Muscle layer of colon (tissue), 2 donors: ENCODE measurements at regions not wholly inside any gene's neighbourhood (a gene's known extent, or its start where the extent isn't known, plus 50 kb on each side); places are given as distances from the start of the nearest gene placed in this dataset.
"Not testable (repeated sequence)": the region's sequence is repeated elsewhere in the genome, so short reads cannot be mapped to it uniquely, and the experiment has no call there.

Experiments used
- H3K27ac ChIP-seq: one replicate; pipeline ENCODE4 v1.7.0; 2013; ENCODE audit warnings: low read depth, mild to moderate bottlenecking, low read length, moderate library complexity
- H3K27me3 ChIP-seq, 2 donors: one replicate each; pipeline ENCODE4 v1.7.0; 2013; ENCODE audit warnings: low read length in 2 of 2, mild to moderate bottlenecking in 2 of 2; ENCODE audit not compliant: insufficient read depth in 2 of 2, control insufficient read depth in 1 of 2
- H3K36me3 ChIP-seq: one replicate; pipeline ENCODE4 v1.7.0; 2013; ENCODE audit warnings: mild to moderate bottlenecking, low read length; ENCODE audit not compliant: insufficient read depth
- H3K4me1 ChIP-seq: one replicate; pipeline ENCODE4 v1.7.0; 2013; ENCODE audit warnings: mild to moderate bottlenecking, low read length; ENCODE audit not compliant: insufficient read depth
- H3K4me3 ChIP-seq, 2 donors: one replicate each; pipeline ENCODE4 v1.7.0; 2013; ENCODE audit warnings: low read length in 2 of 2, low read depth in 1 of 2, mild to moderate bottlenecking in 1 of 2, moderate library complexity in 1 of 2
- H3K9ac ChIP-seq: one replicate; pipeline ENCODE4 v1.7.0; 2013; ENCODE audit warnings: low read length
- H3K9me3 ChIP-seq: one replicate; pipeline ENCODE4 v1.7.0; 2013; ENCODE audit warnings: mild to moderate bottlenecking, low read length
- donor health status: abdominal sarcoma.
- donor health status: Adenocarcinoma of cecum.

DNA sequence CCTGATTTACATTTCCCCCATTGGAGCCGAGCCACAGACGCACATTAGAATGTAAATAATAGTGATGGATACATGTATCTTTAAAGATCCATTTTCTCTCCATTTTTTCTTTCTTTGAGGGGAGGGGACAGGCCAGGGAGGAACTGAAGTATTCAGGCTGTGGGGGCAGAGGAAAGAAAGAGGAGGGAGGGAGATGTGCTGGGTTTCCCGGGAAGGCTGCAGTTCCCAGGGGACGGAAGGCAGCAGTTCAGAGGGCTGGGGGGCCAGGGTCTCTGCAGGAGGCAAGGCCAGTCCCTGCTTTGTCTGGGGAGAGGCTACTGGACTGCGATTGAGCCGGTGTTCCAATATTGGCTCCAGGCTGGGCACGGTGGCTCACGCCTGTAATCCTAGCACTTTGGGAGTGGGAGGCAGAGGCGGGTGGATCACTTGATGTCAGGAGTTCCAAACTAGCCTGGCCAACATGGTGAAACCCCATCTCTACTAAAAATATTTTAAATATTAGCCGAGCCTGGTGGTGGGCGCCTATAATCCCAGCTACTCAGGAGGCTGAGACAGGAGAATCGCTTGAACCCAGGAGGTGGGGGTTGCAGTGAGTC is 94.2 kb upstream of the LHX1 start:
- Histone ChIP-seq H3K27ac (no peak overlapping the region), H3K9ac (no peak overlapping the region), H3K4me3 (no peak overlapping the region), H3K9me3 (no peaks in the 10 kb centered on the region), H3K27me3 (peaks cover 6 to 16% of the 10 kb centered on the region in 2 donors), H3K4me1 (no peaks in the 10 kb centered on the region), H3K36me3 (no peaks in the 10 kb centered on the region)

DNA sequence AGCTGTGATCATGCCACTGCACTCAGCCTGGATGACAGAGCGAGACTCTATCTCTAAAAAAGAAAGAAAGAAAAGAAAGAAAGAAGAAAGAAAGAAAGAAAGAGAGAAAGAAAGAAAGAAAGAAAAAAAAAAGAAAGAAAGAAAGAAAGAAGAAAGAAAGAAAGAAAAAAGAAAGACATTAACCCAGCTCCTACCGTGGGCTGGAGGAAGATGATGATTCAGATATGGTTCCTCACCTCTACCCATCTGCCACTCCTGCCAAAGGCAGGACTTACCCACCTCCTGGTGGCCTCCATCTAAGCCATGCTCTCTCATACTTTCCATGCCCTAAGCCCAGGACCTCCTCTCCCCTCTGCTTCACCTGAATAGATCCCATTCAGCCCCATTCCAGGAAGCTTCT is 93.3 kb upstream of the LHX1 start:
- no peak overlapping the region for H3K4me3 ChIP-seq
- no peak overlapping the region for H3K9ac ChIP-seq
- H3K36me3 ChIP-seq, result no peaks in the 10 kb centered on the region
- no peaks in the 10 kb centered on the region for H3K9me3 ChIP-seq
- H3K27me3 ChIP-seq, result peaks cover 6 to 18% of the 10 kb centered on the region in 2 donors
- H3K4me1 ChIP-seq, result no peaks in the 10 kb centered on the region
- H3K27ac ChIP-seq, result no peak overlapping the region

DNA sequence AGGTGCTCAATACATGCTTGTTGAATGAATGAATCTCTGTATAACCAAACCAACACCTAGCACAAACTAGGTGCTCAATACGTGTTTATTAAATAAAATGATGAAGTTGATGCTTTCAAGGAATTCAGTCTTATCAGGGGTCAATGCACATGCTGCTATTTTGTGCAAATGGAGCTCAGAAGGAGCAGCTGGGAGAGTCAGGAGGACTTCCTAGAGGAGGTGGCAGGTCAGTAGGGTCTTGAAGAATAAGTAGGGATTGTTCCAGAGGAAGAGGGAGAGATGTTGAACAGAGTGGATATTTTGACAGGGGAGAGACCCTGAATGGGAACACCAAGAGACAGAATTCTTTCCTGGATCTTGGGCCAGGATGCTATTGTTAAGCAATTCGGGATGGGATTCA is 92.7 kb upstream of the LHX1 start:
- no peak overlapping the region for H3K9ac ChIP-seq
- H3K27me3 ChIP-seq, result peaks cover 6 to 18% of the 10 kb centered on the region in 2 donors
- H3K9me3 ChIP-seq, result no peaks in the 10 kb centered on the region
- H3K4me1 ChIP-seq, result no peaks in the 10 kb centered on the region
- H3K36me3 ChIP-seq, result no peaks in the 10 kb centered on the region
- H3K4me3 ChIP-seq, result no peak overlapping the region
- H3K27ac ChIP-seq, result no peak overlapping the region

DNA sequence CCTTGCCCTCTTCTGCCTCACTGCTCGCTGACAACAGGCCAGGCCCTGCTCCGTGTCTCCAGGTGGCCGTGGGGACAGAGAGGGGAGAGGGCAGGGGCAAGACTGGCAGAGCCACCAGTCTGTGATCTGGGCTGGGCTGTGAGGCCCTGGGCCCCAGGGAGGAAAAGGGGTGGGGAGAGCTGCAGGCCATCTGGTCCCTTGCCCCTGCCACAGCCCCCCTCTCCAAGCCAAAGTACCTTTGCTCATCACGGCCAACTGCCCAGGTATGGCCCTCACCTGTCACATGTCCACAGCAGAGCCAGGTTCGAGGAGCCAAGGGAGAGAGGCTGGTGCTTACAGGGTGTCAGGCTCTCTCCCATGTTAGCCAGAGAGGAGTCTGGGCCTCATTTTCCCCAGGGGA is 91.4 kb upstream of the LHX1 start:
- no peak overlapping the region for H3K4me3 ChIP-seq

DNA sequence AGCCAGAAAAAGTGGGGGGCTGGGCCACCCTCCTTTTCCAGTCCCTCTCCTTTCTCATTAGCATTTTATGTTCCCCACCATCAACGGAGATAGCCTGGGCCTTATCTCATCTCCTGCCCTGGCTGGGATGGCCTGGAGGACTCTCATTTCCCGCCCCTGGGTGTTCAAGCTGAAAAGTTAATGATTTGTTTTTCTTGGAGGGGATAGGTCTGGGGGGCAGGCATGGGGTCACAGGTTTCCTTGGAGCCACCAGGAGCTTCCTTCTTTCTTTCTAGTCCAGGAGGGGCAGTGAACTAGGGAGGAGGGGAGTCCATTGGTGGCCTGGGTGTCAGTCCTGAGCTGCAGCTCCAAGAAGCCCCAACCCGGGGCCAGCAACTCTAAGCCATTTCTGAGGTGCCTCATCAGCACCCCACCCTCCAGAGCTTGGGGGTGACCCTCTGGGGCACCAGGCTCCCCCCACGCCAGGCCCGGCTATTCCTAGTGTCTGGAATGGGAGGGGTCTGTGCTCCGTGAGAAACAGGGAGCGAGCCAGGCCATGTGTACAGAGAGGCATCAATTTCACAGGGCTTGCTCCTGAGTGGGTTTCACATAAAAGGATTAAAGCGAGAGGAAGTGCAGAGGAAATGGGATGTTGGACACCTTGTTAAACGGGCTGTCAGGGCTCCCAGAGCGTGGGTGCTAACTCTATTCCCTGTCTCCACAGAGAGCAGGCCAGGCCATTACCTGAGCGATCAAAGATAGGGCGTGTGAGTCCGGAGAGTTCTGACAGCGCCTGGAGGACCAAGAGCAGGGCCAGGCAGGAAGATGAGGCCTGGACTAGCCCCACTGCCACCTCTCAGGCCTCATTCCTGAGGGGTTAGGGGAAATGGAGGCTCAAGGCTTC is 90.6 kb upstream of the LHX1 start:
- no peak overlapping the region for H3K4me3 ChIP-seq
- H3K4me1 ChIP-seq, result no peaks in the 10 kb centered on the region
- peaks cover 6 to 14% of the 10 kb centered on the region in 2 donors for H3K27me3 ChIP-seq
- no peak overlapping the region for H3K9ac ChIP-seq
- no peaks in the 10 kb centered on the region for H3K9me3 ChIP-seq
- no peak overlapping the region for H3K27ac ChIP-seq
- no peaks in the 10 kb centered on the region for H3K36me3 ChIP-seq

More for the DNA sequence above, 91.4 kb upstream of the LHX1 start:
- peaks cover 6 to 17% of the 10 kb centered on the region in 2 donors for H3K27me3 ChIP-seq
- H3K27ac ChIP-seq, result no peak overlapping the region
- no peak overlapping the region for H3K9ac ChIP-seq
- H3K4me1 ChIP-seq, result no peaks in the 10 kb centered on the region
- H3K36me3 ChIP-seq, result no peaks in the 10 kb centered on the region
- no peaks in the 10 kb centered on the region for H3K9me3 ChIP-seq

DNA sequence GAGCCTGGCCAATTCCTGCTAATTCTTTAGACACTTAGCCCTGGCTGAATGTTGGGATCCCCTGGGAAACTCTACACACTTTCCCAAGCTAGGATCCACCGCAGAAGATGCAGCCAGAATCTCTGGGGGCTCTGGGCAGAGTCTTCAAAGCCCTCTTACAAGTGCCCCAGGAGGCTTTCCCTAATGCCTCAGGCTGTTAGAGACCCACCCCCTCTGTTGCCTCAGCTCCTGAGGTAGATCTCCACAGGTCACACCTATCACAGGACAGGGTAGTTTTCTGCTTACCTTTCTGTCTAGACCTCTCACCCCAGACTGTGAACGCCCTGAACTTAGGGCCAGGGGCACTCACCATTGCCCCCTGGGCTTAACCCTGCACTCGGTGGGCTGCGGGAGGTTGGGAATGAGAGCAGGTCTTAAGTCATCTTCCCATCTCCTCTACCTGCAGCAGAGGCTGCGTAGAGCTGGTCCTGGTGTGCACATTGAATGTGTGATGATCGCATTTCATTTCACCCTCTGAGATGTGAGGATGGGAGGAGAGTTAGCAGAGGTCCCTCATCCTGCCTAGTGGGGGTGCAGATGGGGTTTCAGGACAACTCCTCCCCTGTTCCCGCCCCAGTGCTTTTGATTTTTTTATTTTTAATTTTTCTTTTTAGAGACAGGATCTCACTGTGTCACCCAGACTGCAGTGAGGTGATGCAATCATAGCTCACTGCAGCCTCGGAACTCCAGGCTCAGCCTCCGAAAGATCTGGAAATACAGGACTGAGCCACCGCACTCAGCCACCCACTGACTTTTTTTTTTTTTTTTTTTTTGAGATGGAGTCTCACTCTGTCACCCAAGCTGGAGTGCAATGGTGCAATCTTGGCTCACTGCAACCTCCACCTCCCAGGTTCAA is 89.0 kb upstream of the LHX1 start:
- no peak overlapping the region for H3K27ac ChIP-seq

DNA sequence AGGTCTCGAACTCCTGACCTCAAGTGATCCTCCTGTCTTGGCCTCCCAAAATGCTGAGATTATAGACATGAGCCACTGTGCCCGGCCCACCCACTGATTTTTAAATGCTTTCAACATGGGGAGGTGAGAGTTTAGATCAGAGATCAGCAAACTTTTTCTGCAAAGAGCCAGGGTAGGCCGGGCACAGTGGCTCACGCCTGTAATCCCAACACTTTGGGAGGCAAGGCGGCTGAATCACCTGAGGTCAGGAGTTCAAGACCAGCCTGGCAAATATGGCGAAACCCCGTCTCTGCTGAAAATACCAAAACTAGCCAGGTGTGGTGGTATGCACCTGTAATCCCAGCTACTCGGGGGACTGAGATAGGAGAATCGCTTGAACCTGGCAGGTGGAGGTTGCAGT is 88.3 kb upstream of the LHX1 start:
- H3K4me1 ChIP-seq, H3K4me3 ChIP-seq: not testable (repeated sequence)
- H3K27me3 ChIP-seq, result peaks cover 6 to 14% of the 10 kb centered on the region in 2 donors

More for the DNA sequence above, 89.0 kb upstream of the LHX1 start:
- no peaks in the 10 kb centered on the region for H3K4me1 ChIP-seq
- H3K27me3 ChIP-seq, result peaks cover 6 to 14% of the 10 kb centered on the region in 2 donors
- no peaks in the 10 kb centered on the region for H3K36me3 ChIP-seq
- no peak overlapping the region for H3K9ac ChIP-seq
- no peak overlapping the region for H3K4me3 ChIP-seq
- H3K9me3 ChIP-seq, result no peaks in the 10 kb centered on the region

DNA sequence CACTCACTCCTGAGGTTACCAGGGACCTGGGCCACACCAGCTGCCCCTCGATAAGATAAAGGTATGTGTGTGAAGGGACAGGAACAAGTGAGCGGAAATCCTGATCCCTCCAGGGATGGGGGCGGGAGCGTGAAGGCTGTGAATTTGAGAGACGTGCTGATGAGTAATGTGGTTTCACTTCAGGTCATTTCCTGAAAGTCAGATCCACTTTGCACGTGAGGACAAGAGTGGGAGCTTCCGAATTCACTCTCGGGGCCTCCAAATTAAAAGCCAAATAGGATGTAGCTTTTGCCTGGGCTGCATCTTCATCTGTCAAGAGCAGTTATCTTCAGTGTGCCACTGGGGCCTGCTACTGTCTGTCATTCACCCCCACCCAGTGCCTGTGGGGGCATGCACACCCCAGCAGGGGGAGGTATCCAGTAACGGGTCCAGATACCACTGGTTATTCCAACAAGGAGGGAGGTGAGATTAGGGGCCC is 87.4 kb upstream of the LHX1 start:
- H3K4me1 ChIP-seq, result no peaks in the 10 kb centered on the region
- H3K27ac ChIP-seq, result no peak overlapping the region
- no peaks in the 10 kb centered on the region for H3K9me3 ChIP-seq
- no peak overlapping the region for H3K9ac ChIP-seq
- peaks cover 0 to 11% of the 10 kb centered on the region in 2 donors for H3K27me3 ChIP-seq
- H3K36me3 ChIP-seq, result no peaks in the 10 kb centered on the region
- H3K4me3 ChIP-seq, result no peak overlapping the region

More for the DNA sequence above, 88.3 kb upstream of the LHX1 start:
- H3K36me3 ChIP-seq, H3K9ac ChIP-seq, H3K9me3 ChIP-seq, H3K27ac ChIP-seq: not testable (repeated sequence)

DNA sequence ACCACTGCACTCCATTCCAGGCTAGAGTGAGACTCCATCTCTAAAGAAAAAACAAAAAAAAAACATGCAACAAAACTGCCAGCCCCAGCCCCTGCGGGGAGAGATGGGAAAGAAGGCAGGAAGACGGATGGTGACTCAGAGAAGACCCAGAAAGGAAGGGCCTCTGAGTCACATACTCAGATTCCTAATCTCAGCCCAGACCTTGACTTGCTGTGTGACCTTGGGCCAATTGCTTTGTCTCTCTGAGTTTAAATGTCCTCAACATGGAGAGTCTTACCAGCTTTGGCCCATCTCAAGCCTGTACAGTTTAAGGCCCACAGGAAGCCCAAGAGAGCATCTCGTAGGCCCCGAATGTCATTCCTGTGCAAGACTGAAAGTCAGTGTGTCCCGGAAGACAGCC is 86.5 kb upstream of the LHX1 start:
- Histone ChIP-seq H3K27ac (no peak overlapping the region), H3K9me3 (no peaks in the 10 kb centered on the region), H3K4me1 (no peaks in the 10 kb centered on the region), H3K27me3 (peaks cover 0 to 16% of the 10 kb centered on the region in 2 donors), H3K36me3 (no peaks in the 10 kb centered on the region), H3K9ac (no peak overlapping the region), H3K4me3 (no peak overlapping the region)

DNA sequence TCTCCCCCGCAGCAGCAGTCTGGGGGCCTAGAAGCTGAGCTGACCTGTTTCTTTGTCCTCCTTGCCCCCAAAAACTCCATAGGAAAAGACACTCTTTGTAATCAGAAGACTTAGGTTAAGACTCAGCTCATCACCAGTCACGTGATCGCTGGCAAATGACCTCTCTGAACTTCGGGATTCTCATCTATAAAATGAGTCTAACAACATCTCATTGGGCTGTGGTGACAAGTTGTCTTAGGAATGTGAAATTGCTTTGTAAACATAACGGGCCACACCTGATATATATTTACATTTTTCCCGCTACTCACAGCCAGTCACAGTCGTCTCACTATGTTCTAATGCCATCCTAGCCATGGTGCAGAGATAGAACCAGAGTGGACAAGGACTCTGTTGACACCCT is 86.0 kb upstream of the LHX1 start:
- Histone ChIP-seq H3K36me3 (no peaks in the 10 kb centered on the region), H3K9ac (no peak overlapping the region), H3K4me3 (no peak overlapping the region), H3K9me3 (no peaks in the 10 kb centered on the region), H3K27ac (no peak overlapping the region), H3K4me1 (no peaks in the 10 kb centered on the region), H3K27me3 (peaks cover 0 to 16% of the 10 kb centered on the region in 2 donors)

DNA sequence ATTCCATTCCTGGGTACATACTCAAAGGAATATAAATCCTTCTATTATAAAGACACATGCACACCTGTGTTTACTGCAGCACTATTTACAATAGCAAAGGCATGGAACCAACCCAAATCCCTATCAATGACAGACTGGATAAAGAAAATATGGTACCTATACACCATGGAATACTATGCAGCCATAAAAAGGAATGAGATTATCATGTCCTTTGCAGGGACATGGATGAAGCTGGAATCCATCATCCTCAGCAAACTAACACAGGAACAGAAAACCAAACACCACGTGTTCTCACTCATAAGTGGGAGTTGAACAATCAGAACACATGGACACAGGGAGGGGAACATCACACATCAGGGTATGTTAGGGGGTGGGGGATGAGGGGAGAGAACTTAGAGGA is 84.8 kb upstream of the LHX1 start:
- peaks cover 0 to 20% of the 10 kb centered on the region in 2 donors for H3K27me3 ChIP-seq
- not testable (repeated sequence) for H3K27ac ChIP-seq

More for the DNA sequence above, 84.8 kb upstream of the LHX1 start:
- not testable (repeated sequence) for H3K4me3 ChIP-seq, H3K4me1 ChIP-seq, H3K9me3 ChIP-seq, H3K9ac ChIP-seq, H3K36me3 ChIP-seq
